ENCODE measurements at regions not wholly inside any gene's neighbourhood (a gene's known extent, or its start where the extent isn't known, plus 50 kb on each side); places are given as distances from the start of the nearest gene placed in this dataset.

- no peak for TF ChIP-seq CTCF (IDR thresholded peaks at IDR 0.05)
- no peak for TF ChIP-seq POLR2A (IDR thresholded peaks at IDR 0.05)
These were observed 1267.1 kb upstream of the PCDH20 start for GRCh38 chr13:62682788-62683187.
